IMR-90 (cell line): ENCODE measurements at regions not wholly inside any gene's neighbourhood (a gene's known extent, or its start where the extent isn't known, plus 50 kb on each side); places are given as distances from the start of the nearest gene placed in this dataset.

Experiments
- ATAC-seq: fragments of 200-7000 bp; cut with Tn5 transposase; 2 replicates; pipeline ENCODE4 v1.9.1; 2020; ENCODE audit warnings: low read depth, mild to moderate bottlenecking, moderate library complexity
- BruUV-seq: library from RNA; stranded (reverse); fragments of 400-500 nt; replicated peaks from 2 replicates; lab custom pipeline; 2021; lab: Mats Ljungman, UMichigan
- CTCF ChIA-PET: fragments of 300-600 bp; formaldehyde crosslinking; extraction: SDS; loops from one replicate; lab custom pipeline; 2021; ENCODE audit warnings: antibody characterized with exemption; lab: Yijun Ruan, JAX
- POLR2A ChIA-PET: fragments of 300-600 bp; sonication (Branson Sonifier 250); formaldehyde crosslinking; loops from one replicate; lab custom pipeline; 2022; ENCODE audit warnings: antibody characterized with exemption; ENCODE audit not compliant: unreplicated experiment; lab: Charles Lee
- DNase-seq: peaks from one replicate; pipeline ENCODE4 v3.0.0; 2013
- H2AFZ ChIP-seq: replicated peaks from 2 replicates; pipeline ENCODE3; 2013; ENCODE audit warnings: low read length, mild to moderate bottlenecking; ENCODE audit not compliant: poor library complexity
- H2AK5ac ChIP-seq: 2 replicates; pipeline ENCODE4 v1.6.1; 2013; ENCODE audit warnings: low read depth, low read length, inconsistent platforms
- H2AK9ac ChIP-seq: replicated peaks from 2 replicates; pipeline ENCODE3; 2013; ENCODE audit warnings: mild to moderate bottlenecking, low read depth, low read length, moderate library complexity; ENCODE audit not compliant: poor library complexity
- H2BK120ac ChIP-seq: 2 replicates; pipeline ENCODE4 v1.6.1; 2013; ENCODE audit warnings: low read depth, low read length, inconsistent platforms
- H2BK15ac ChIP-seq: 3 replicates; pipeline ENCODE4 v1.6.1; 2013; ENCODE audit warnings: low read depth, low read length, inconsistent platforms
- H2BK20ac ChIP-seq: 2 replicates; pipeline ENCODE4 v1.6.1; 2013; ENCODE audit warnings: low read depth, mild to moderate bottlenecking, inconsistent platforms, low read length, moderate library complexity
- H2BK5ac ChIP-seq: 2 replicates; pipeline ENCODE4 v1.6.1; 2013; ENCODE audit warnings: mild to moderate bottlenecking, low read depth, low read length, inconsistent platforms; ENCODE audit not compliant: poor library complexity, severe bottlenecking
- H3K14ac ChIP-seq: replicated peaks from 2 replicates; pipeline ENCODE4 v1.6.1; 2013; ENCODE audit warnings: low read depth, low read length, inconsistent platforms
- H3K18ac ChIP-seq: 2 replicates; pipeline ENCODE4 v1.6.1; 2013; ENCODE audit warnings: low read depth, low read length, control low read depth
- H3K23ac ChIP-seq: 2 replicates; pipeline ENCODE4 v1.6.1; 2013; ENCODE audit warnings: low read depth, low read length, inconsistent platforms
- H3K27ac ChIP-seq: 2 replicates; pipeline ENCODE4 v1.5.1; 2013; ENCODE audit warnings: mild to moderate bottlenecking, control low read depth, low read length; ENCODE audit not compliant: insufficient read depth
- H3K27me3 ChIP-seq: 2 replicates; pipeline ENCODE4 v1.6.1; 2013; ENCODE audit warnings: low read length; ENCODE audit not compliant: control insufficient read depth, insufficient read depth
- H3K36me3 ChIP-seq: 2 replicates; pipeline ENCODE4 v1.6.1; 2013; ENCODE audit warnings: low read length, mixed read lengths; ENCODE audit not compliant: control insufficient read depth, insufficient read depth
- H3K4ac ChIP-seq: 2 replicates; pipeline ENCODE4 v1.6.1; 2013; ENCODE audit warnings: low read depth, low read length, inconsistent platforms
- H3K4me1 ChIP-seq: 2 replicates; pipeline ENCODE4 v1.6.1; 2013; ENCODE audit warnings: low read length, mixed read lengths; ENCODE audit not compliant: control insufficient read depth, insufficient read depth
- H3K4me2 ChIP-seq: 2 replicates; pipeline ENCODE4 v1.6.1; 2013; ENCODE audit warnings: low read depth, mild to moderate bottlenecking, control low read depth, low read length, moderate library complexity
- H3K4me3 ChIP-seq: 2 replicates; pipeline ENCODE4 v1.5.1; 2013; ENCODE audit warnings: low read depth, mild to moderate bottlenecking, control low read depth, low read length, moderate library complexity; ENCODE audit not compliant: insufficient read depth
- H3K56ac ChIP-seq: 2 replicates; pipeline ENCODE4 v1.6.1; 2013; ENCODE audit warnings: low read length, inconsistent platforms; ENCODE audit not compliant: insufficient read depth; ENCODE audit errors: extremely low read depth
- H3K79me1 ChIP-seq, 2 experiments: 2 replicates each; pipeline ENCODE4 v1.6.1; 2013; ENCODE audit warnings: low read length in 2 of 2, inconsistent platforms in 1 of 2, low read depth in 1 of 2
- H3K9ac ChIP-seq: 2 replicates; pipeline ENCODE4 v1.6.1; 2013; ENCODE audit warnings: low read depth, low read length, control low read depth
- H3K9me1 ChIP-seq: 2 replicates; pipeline ENCODE4 v1.6.1; 2013; ENCODE audit warnings: low read length, inconsistent platforms; ENCODE audit not compliant: insufficient read depth
- H3K9me3 ChIP-seq: 2 replicates; pipeline ENCODE4 v1.6.1; 2013; ENCODE audit warnings: low read length; ENCODE audit not compliant: control insufficient read depth, insufficient read depth
- H4K20me1 ChIP-seq: 2 replicates; pipeline ENCODE4 v1.6.1; 2013; ENCODE audit warnings: low read length, inconsistent platforms; ENCODE audit not compliant: insufficient read depth
- H4K5ac ChIP-seq: 2 replicates; pipeline ENCODE4 v1.6.1; 2013; ENCODE audit warnings: mild to moderate bottlenecking, low read depth, low read length, control low read depth
- H4K8ac ChIP-seq, 2 experiments: 2 replicates each; pipeline ENCODE4 v1.6.1; 2013; ENCODE audit warnings: low read depth in 2 of 2, low read length in 2 of 2, control low read depth in 1 of 2, inconsistent platforms in 1 of 2
- H4K91ac ChIP-seq: 2 replicates; pipeline ENCODE4 v1.6.1; 2013; ENCODE audit warnings: low read depth, low read length, inconsistent platforms; ENCODE audit not compliant: insufficient read depth
- RFX5 ChIP-seq: IDR thresholded peaks from 2 replicates; pipeline ENCODE4 v1.8.0; 2012; ENCODE audit warnings: low read depth, mild to moderate bottlenecking, low read length, moderate library complexity
- WGBS, 2 experiments: methylation state at CpG; one replicate each; pipeline versions ENCODE4 v1.1.5 to v1.1.7; 2013; ENCODE audit warnings: missing lambda C conversion rate in 2 of 2; ENCODE audit not compliant: insufficient read length in 1 of 2; ENCODE audit errors: extremely low coverage in 2 of 2; 5-methylcytosine and 5-hydroxymethylcytosine counted together
- dilution Hi-C: fragments of 300-500 bp; cut with HindIII; formaldehyde crosslinking; loops from one replicate; pipeline ENCODE4 v1.14.3; 2018; ENCODE audit warnings: low sequenced_read_pairs; ENCODE audit not compliant: unreplicated experiment
- in situ Hi-C: fragments of 300-500 bp; cut with MboI; formaldehyde crosslinking; loops from 3 replicates; pipeline ENCODE4 v1.14.3; 2019; ENCODE audit warnings: low sequenced_read_pairs, inconsistent platforms, mixed read lengths
- intact Hi-C: fragments of 100-400 bp; cut with micrococcal nuclease; formaldehyde crosslinking; loops from 2 replicates; pipeline ENCODE4 v1.10.0; 2022
- TF ChIP-seq, protein P1 (sequence below): fragments of 150-350 bp; IDR thresholded peaks from 2 replicates; pipeline ENCODE4 v1.6.1; 2017; ENCODE audit warnings: mild to moderate bottlenecking, antibody characterized with exemption, low read length, low read depth

DNA sequence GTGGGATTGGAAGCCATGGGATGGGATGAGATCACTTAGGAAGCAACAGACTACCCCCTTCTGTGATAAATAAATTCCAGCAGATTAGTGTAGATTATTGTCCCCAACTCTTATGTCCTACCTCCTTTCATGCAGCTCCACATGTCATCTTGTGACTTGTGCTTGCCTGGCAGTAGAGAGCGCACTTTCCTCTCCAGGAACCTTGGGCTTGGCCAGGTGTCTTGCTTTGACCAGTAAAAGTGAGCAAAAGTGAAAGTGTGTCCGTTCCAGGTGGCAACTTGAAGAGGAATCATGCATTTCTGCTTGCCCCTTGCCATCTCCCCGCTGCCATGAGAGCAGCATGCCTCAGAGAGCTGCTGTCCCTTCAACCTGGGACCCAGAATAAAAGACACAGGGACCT, 122.9 kb upstream of the ERG start:
- H2BK120ac ChIP-seq: no peak overlapping the region
- H3K4me3 ChIP-seq: no peak overlapping the region
- H2BK5ac ChIP-seq: no peak overlapping the region
- peaks cover 28% of the 10 kb centered on the region for H3K27me3 ChIP-seq
- H3K36me3 ChIP-seq: no peaks in the 10 kb centered on the region
- H3K79me1 ChIP-seq: no peaks in the 10 kb centered on the region
- H3K4ac ChIP-seq: no peak overlapping the region
- H3K9ac ChIP-seq: no peak overlapping the region
- H2AK5ac ChIP-seq: no peak overlapping the region
- no peak overlapping the region for H3K4me2 ChIP-seq
- peaks cover 5% of the 10 kb centered on the region; the same call in 1 of the 2 replicates for H4K20me1 ChIP-seq
- WGBS, 2 experiments: no CpG with 5 or more reads among the region's 3 CpGs
- TF ChIP-seq, protein P1, sequence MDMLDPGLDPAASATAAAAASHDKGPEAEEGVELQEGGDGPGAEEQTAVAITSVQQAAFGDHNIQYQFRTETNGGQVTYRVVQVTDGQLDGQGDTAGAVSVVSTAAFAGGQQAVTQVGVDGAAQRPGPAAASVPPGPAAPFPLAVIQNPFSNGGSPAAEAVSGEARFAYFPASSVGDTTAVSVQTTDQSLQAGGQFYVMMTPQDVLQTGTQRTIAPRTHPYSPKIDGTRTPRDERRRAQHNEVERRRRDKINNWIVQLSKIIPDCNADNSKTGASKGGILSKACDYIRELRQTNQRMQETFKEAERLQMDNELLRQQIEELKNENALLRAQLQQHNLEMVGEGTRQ: no peak
- no peak for TF ChIP-seq RFX5
- no TSS peak for BruUV-seq
- no peaks in the 10 kb centered on the region for H3K4me1 ChIP-seq
- no peaks in the 10 kb centered on the region for H3K9me3 ChIP-seq
- ATAC-seq (no peak), DNase-seq (no peak)
- H3K23ac ChIP-seq: no peak overlapping the region
- no peak overlapping the region for H4K91ac ChIP-seq
- H3K27ac ChIP-seq: no peak overlapping the region
- dilution Hi-C loops (no loop called here), intact Hi-C loops (no loop called here), in situ Hi-C loops (no loop called here)
- no peak overlapping the region for H4K8ac ChIP-seq
- H4K5ac ChIP-seq: no peak overlapping the region
- no peak overlapping the region for H2BK15ac ChIP-seq
- no peak overlapping the region for H3K18ac ChIP-seq
- no peak overlapping the region for H2AFZ ChIP-seq
- no peak overlapping the region for H3K14ac ChIP-seq
- no peak overlapping the region for H2AK9ac ChIP-seq
- H3K56ac ChIP-seq: no peak overlapping the region
- POLR2A ChIA-PET: no interaction called here
- no peak overlapping the region for H2BK20ac ChIP-seq
- H3K9me1 ChIP-seq: peaks cover 4% of the 10 kb centered on the region; the same call in 1 of the 2 replicates
- CTCF ChIA-PET: no interaction called here
